Transverse colon (tissue), 3 donors: ENCODE measurements at regions not wholly inside any gene's neighbourhood (a gene's known extent, or its start where the extent isn't known, plus 50 kb on each side); places are given as distances from the start of the nearest gene placed in this dataset.

Experiments
- EP300 ChIP-seq: sonication (generic); formaldehyde crosslinking; IDR thresholded peaks from one replicate; pipeline ENCODE4 v1.6.1; 2017; ENCODE audit warnings: antibody characterized with exemption, low read depth
- POLR2A ChIP-seq: fragments of 450-650 bp; IDR thresholded peaks from one replicate; pipeline ENCODE4 v1.6.1; 2016; ENCODE audit warnings: antibody characterized with exemption, mild to moderate bottlenecking, moderate library complexity
- TF ChIP-seq, protein P1 (sequence below), 5 experiments: fragments of 200-600 bp in 3 of 5; fragments of 450-650 bp in 2 of 5; sonication (generic) in 3 of 5; IDR thresholded peaks; 1 replicate in 2 of 5; 2 replicates in 3 of 5; pipeline ENCODE4 v1.5.1; 2016 to 2017; ENCODE audit warnings: antibody characterized with exemption in 5 of 5, inconsistent platforms in 3 of 5, mild to moderate bottlenecking in 2 of 5, moderate library complexity in 1 of 5

DNA sequence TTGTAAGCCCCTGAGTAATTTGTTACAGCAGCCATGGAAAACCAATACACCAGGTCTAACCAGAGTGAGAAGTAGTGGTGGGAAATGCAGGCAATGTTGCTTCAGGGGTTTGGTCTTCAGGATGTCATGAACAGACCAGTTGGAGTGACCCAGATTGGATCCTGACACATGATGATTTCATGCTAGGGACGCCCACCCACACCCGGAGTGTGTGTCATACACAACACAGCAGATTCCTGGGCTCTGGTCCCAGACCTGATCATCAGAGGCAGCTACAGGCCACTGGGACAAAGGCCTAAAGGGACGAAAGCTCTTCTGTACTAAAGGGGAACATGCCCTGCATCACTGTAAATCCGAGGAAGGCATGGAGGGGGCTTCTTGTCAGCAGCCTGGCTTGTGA lies 194.2 kb downstream of the NSG2 start:
- TF ChIP-seq, protein P1, sequence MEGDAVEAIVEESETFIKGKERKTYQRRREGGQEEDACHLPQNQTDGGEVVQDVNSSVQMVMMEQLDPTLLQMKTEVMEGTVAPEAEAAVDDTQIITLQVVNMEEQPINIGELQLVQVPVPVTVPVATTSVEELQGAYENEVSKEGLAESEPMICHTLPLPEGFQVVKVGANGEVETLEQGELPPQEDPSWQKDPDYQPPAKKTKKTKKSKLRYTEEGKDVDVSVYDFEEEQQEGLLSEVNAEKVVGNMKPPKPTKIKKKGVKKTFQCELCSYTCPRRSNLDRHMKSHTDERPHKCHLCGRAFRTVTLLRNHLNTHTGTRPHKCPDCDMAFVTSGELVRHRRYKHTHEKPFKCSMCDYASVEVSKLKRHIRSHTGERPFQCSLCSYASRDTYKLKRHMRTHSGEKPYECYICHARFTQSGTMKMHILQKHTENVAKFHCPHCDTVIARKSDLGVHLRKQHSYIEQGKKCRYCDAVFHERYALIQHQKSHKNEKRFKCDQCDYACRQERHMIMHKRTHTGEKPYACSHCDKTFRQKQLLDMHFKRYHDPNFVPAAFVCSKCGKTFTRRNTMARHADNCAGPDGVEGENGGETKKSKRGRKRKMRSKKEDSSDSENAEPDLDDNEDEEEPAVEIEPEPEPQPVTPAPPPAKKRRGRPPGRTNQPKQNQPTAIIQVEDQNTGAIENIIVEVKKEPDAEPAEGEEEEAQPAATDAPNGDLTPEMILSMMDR (IDR thresholded peaks at IDR 0.05), result no peak
- TF ChIP-seq EP300 (no peak), POLR2A (no peak)
